ENCODE measurements at regions not wholly inside any gene's neighbourhood (a gene's known extent, or its start where the extent isn't known, plus 50 kb on each side); places are given as distances from the start of the nearest gene placed in this dataset.

DNA sequence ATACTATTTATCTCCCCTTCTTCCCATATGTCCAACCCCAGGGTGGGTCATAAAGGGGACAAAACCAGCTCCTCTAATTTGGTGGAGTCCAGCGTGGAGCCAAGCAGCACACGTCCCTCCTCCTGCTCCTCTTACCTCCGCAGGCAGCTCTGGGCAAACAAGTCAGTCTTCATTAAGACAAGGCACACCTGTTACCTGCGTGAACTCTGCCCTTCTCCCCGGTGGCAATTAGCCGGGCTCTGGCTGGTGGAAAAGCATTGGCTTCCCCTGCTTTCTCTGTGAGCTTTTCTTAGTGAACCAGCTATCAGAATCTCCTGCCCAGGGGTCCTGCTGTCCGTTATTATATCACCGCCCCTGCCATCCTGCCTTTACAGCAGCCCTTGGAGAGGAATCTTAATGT is 418.7 kb upstream of the CADM1 start:
- 30% methylated on average over 2 of the region's 8 CpGs for WGBS (ENCODE audit: insufficient coverage, low lambda C conversion rate)
- peak; percentile 9 to 51 for DNase-seq
- no peak overlapping the region for H3K4me3 ChIP-seq (ENCODE audit: low read length)
- no peaks in the 10 kb centered on the region for H3K36me3 ChIP-seq (ENCODE audit: control insufficient read depth, insufficient read depth, low read length)
- peaks cover 10% of the 10 kb centered on the region for H3K4me1 ChIP-seq (ENCODE audit: control insufficient read depth, insufficient read depth, low read length)
- peaks cover 2% of the 10 kb centered on the region for H3K27me3 ChIP-seq (ENCODE audit: control insufficient read depth, insufficient read depth, low read length)
- H3K27ac ChIP-seq (ENCODE audit: low read length) = no peak overlapping the region
- H3K9me3 ChIP-seq (ENCODE audit: control insufficient read depth, low read depth, low read length) = no peaks in the 10 kb centered on the region

DNA sequence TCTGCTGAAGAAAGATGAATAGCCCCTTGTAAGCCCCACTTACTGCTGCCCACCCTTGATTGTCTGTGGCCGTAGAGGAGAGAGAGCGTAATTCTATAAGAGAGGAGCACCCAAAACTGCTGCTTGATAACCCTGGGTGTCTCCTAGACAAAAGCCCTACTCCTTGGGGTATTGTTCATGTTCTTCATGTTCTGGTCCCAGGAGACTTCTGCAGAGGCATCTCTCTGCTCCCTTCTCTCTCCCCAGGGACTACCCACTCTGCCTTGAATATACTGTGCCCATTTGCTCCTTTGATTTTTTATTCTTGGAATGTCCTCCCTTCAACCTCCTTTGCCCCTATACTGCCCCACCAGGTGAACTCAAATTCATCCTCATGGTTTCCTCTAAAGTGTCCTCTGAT is 417.8 kb upstream of the CADM1 start:
- WGBS (ENCODE audit: insufficient coverage, low lambda C conversion rate) = no CpG with 5 or more reads among the region's 2 CpGs
- Histone ChIP-seq H3K4me3 (ENCODE audit: low read length) (no peak overlapping the region), H3K27me3 (ENCODE audit: control insufficient read depth, insufficient read depth, low read length) (peaks cover 2% of the 10 kb centered on the region), H3K4me1 (ENCODE audit: control insufficient read depth, insufficient read depth, low read length) (peaks cover 10% of the 10 kb centered on the region), H3K9me3 (ENCODE audit: control insufficient read depth, low read depth, low read length) (no peaks in the 10 kb centered on the region), H3K36me3 (ENCODE audit: control insufficient read depth, insufficient read depth, low read length) (no peaks in the 10 kb centered on the region), H3K27ac (ENCODE audit: low read length) (no peak overlapping the region)
- no peak for DNase-seq

DNA sequence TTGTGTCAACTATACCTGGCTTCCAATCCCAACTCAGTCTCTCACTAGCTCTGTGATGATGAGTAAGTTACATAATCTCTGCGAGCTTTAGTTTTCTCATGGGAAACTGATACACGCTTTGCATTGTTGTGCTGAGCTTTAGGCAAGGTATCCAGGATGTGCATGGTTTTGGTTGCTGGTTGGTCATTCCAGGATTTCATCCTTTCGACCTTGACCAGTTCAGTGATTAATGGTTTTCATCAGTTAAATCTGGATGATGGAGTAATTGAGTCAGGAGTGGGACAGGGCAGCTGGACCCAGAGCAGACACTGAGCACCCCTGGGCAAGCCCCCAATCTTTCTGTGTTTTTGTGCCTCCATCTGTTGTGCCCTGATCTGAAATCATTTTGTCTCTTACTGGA is 417.3 kb upstream of the CADM1 start:
- H3K9me3 ChIP-seq (ENCODE audit: control insufficient read depth, low read depth, low read length) = no peaks in the 10 kb centered on the region
- no CpG with 5 or more reads among the region's 3 CpGs for whole genome bisulfite sequencing (ENCODE audit: insufficient coverage, low lambda C conversion rate)
- no peaks in the 10 kb centered on the region for H3K36me3 ChIP-seq (ENCODE audit: control insufficient read depth, insufficient read depth, low read length)
- H3K4me3 ChIP-seq (ENCODE audit: low read length) = no peak overlapping the region
- peaks cover 10% of the 10 kb centered on the region for H3K4me1 ChIP-seq (ENCODE audit: control insufficient read depth, insufficient read depth, low read length)
- no peak overlapping the region for H3K27ac ChIP-seq (ENCODE audit: low read length)
- H3K27me3 ChIP-seq (ENCODE audit: control insufficient read depth, insufficient read depth, low read length) = peaks cover 4% of the 10 kb centered on the region
- no peak for DNase-seq

DNA sequence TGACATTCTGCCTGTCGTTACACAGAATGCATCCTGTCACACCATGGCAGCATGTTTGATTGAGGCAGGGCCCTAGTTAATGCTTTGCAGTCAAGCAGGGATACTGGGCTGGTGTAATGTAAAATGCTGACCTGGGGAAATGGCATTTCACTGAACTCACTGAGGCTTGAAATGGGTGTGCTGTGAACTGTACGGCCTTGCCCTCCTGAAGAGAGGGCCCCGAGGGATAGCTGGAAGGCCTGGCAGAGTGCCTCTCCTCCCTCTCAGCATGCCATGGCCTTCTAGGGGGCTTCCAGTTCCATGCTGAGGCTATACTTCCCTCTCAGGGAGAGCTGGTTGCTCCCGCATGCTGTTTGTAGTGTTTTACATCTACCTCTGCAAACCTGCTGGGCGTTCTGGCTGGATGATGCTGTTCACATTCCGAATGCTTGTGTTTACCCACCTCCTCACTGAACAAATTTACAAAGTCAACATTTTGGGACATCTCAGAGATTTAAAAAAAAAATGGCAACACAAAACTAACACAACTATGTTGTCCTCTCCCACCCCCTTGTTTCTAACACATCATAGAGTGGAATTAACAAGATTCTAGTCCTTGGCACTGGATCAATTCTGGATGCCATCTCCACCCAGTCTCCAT is 416.7 kb upstream of the CADM1 start:
- DNase-seq = no peak
- 87% methylated on average over 3 of the region's 6 CpGs for WGBS (ENCODE audit: insufficient coverage, low lambda C conversion rate)

DNA sequence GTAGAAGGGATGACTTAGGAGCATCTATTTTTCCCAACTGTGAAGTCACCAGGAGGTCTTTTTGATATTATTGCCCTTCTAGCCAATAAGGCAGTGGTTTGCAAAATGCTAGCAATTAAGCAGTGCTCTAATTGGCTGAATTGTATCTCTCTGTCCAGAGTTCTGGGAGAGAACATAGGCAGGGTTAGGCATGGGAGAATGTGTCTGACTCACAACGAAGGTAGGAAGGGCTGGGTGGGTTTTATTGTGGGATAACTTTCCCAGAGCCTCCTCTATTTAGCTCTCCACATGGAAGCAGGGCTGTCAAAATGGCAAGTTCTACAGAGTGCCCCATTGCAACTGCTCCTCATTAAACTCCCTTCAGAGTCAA is 415.9 kb upstream of the CADM1 start:
- Histone ChIP-seq H3K9me3 (ENCODE audit: control insufficient read depth, low read depth, low read length) (no peaks in the 10 kb centered on the region), H3K4me1 (ENCODE audit: control insufficient read depth, insufficient read depth, low read length) (peaks cover 10% of the 10 kb centered on the region), H3K27me3 (ENCODE audit: control insufficient read depth, insufficient read depth, low read length) (peaks cover 4% of the 10 kb centered on the region), H3K27ac (ENCODE audit: low read length) (no peak overlapping the region), H3K4me3 (ENCODE audit: low read length) (no peak overlapping the region), H3K36me3 (ENCODE audit: control insufficient read depth, insufficient read depth, low read length) (no peaks in the 10 kb centered on the region)
- no peak for DNase-seq
- WGBS (ENCODE audit: insufficient coverage, low lambda C conversion rate) = no CpG with 5 or more reads among the region's 1 CpG

More for the DNA sequence above, 416.7 kb upstream of the CADM1 start:
- no peaks in the 10 kb centered on the region for H3K9me3 ChIP-seq (ENCODE audit: control insufficient read depth, low read depth, low read length)
- H3K36me3 ChIP-seq (ENCODE audit: control insufficient read depth, insufficient read depth, low read length) = no peaks in the 10 kb centered on the region
- no peak overlapping the region for H3K27ac ChIP-seq (ENCODE audit: low read length)
- H3K27me3 ChIP-seq (ENCODE audit: control insufficient read depth, insufficient read depth, low read length) = peaks cover 4% of the 10 kb centered on the region
- H3K4me1 ChIP-seq (ENCODE audit: control insufficient read depth, insufficient read depth, low read length) = peaks cover 10% of the 10 kb centered on the region
- H3K4me3 ChIP-seq (ENCODE audit: low read length) = no peak overlapping the region

DNA sequence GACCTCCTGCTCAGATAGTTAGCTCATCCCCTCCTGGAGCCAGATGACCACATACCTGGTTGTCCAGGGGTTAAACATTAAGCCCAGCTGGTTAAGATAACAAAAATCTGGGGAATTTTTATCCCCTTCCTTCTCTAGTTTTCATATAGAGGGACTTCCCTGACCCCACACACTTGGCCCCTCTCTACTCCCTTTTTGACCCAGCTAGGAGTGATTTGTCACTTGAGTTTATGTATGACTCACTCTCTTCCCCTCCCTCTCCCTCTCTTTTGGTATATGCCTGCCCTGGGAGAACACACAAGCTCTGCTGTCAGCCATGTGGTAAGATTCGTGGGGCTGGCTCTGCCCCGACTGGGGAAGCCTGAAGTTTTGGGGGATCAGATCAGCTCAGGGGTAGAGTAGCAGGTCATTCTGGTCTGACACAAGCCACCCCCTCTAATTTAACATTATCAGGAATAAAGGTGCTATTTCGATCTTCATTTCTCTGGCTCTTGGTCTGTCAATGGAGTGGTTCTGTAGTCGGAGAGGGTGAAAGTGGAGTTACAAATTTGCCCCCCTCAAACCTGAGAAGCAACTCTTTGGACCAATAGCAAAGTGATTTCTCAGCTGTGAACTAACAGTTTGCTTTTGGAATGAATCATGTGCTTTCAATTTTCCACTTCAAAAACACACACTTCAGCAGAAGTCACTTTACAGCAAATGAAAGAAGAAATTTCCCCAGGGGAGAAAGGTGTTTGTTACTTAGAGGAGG is 415.3 kb upstream of the CADM1 start:
- H3K9me3 ChIP-seq (ENCODE audit: control insufficient read depth, low read depth, low read length) = no peaks in the 10 kb centered on the region
- peaks cover 4% of the 10 kb centered on the region for H3K27me3 ChIP-seq (ENCODE audit: control insufficient read depth, insufficient read depth, low read length)
- no peak overlapping the region for H3K4me3 ChIP-seq (ENCODE audit: low read length)
- DNase-seq = no peak
- H3K36me3 ChIP-seq (ENCODE audit: control insufficient read depth, insufficient read depth, low read length) = no peaks in the 10 kb centered on the region
- peaks cover 10% of the 10 kb centered on the region for H3K4me1 ChIP-seq (ENCODE audit: control insufficient read depth, insufficient read depth, low read length)
- H3K27ac ChIP-seq (ENCODE audit: low read length) = no peak overlapping the region
- 80% methylated on average over 1 of the region's 4 CpGs for WGBS (ENCODE audit: insufficient coverage, low lambda C conversion rate)

DNA sequence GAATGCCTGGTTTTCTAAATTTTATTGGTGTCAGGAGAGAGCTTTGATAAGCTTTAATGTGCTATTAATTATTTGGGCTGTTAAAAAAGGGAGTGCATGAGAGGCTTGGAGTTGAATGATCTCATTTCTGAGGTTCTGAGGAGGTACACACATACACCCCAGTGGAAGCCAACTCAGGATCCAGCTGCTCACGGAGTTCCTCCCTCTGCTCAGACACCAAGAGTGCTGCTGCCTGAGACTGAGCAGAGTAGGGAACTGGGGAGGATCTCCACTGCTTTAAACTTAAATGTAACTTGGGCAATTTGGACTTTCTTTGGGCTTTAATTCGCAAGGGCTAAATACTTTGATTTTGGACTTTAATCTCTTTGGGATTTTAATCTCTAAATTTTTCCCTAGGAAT is 414.4 kb upstream of the CADM1 start:
- no CpG with 5 or more reads among the region's 2 CpGs for WGBS (ENCODE audit: insufficient coverage, low lambda C conversion rate)
- peaks cover 4% of the 10 kb centered on the region for H3K27me3 ChIP-seq (ENCODE audit: control insufficient read depth, insufficient read depth, low read length)
- no peak overlapping the region for H3K4me3 ChIP-seq (ENCODE audit: low read length)
- H3K4me1 ChIP-seq (ENCODE audit: control insufficient read depth, insufficient read depth, low read length) = peaks cover 10% of the 10 kb centered on the region
- no peak for DNase-seq
- H3K36me3 ChIP-seq (ENCODE audit: control insufficient read depth, insufficient read depth, low read length) = no peaks in the 10 kb centered on the region
- H3K9me3 ChIP-seq (ENCODE audit: control insufficient read depth, low read depth, low read length) = no peaks in the 10 kb centered on the region
- H3K27ac ChIP-seq (ENCODE audit: low read length) = no peak overlapping the region

DNA sequence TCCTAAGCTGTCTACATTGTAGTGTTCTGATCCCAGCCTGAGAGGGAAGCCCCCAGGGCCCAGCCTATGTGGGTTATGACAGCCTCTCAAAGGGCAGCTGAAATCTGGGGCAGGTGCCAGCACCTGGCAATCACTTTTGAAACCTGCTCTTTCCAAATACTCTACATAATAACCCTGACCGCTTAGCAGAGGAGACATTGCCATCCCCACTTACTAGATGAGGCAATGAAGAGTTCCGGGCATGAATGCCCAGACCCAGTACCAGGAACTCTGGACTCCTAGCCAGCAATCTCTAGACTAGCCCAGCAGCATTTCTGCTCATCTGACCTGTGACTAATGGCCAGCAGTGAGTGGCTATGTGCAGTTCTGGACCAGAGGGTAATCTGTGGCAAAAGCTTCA is 412.4 kb upstream of the CADM1 start:
- no peak overlapping the region for H3K27ac ChIP-seq (ENCODE audit: low read length)
- no peaks in the 10 kb centered on the region for H3K9me3 ChIP-seq (ENCODE audit: control insufficient read depth, low read depth, low read length)
- H3K36me3 ChIP-seq (ENCODE audit: control insufficient read depth, insufficient read depth, low read length) = no peaks in the 10 kb centered on the region
- no peak for DNase-seq
- peaks cover 4% of the 10 kb centered on the region for H3K27me3 ChIP-seq (ENCODE audit: control insufficient read depth, insufficient read depth, low read length)
- peaks cover 3% of the 10 kb centered on the region for H3K4me1 ChIP-seq (ENCODE audit: control insufficient read depth, insufficient read depth, low read length)
- H3K4me3 ChIP-seq (ENCODE audit: low read length) = no peak overlapping the region
- no CpG with 5 or more reads among the region's 2 CpGs for WGBS (ENCODE audit: insufficient coverage, low lambda C conversion rate)

DNA sequence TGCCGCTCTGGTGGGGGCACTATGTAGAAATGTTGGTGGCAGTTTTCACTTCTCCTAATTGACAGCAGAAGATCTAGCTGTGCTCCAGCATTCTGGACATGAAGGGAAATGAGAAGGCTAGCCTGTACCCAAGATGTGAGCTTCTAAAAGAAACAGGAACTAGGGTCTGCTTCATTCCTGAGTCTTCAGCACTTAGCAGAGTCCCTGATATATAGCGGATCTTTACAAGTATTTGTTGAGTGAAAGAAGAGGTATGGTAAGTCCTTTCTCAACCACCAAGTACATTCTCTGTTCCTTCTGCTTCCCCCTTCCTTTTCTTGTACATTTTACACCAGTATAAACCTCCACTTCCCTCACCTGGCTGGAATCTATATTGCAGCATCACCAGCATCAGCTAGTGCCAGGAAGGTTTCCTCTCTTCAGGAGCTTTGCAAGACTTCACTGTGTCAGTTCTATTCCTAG is 408.3 kb upstream of the CADM1 start:
- WGBS (ENCODE audit: insufficient coverage, low lambda C conversion rate) = no CpG with 5 or more reads among the region's 2 CpGs
- Histone ChIP-seq H3K27me3 (ENCODE audit: control insufficient read depth, insufficient read depth, low read length) (peaks cover 5% of the 10 kb centered on the region), H3K4me3 (ENCODE audit: low read length) (no peak overlapping the region), H3K36me3 (ENCODE audit: control insufficient read depth, insufficient read depth, low read length) (no peaks in the 10 kb centered on the region), H3K4me1 (ENCODE audit: control insufficient read depth, insufficient read depth, low read length) (no peaks in the 10 kb centered on the region), H3K9me3 (ENCODE audit: control insufficient read depth, low read depth, low read length) (no peaks in the 10 kb centered on the region), H3K27ac (ENCODE audit: low read length) (no peak overlapping the region)
- DNase-seq = no peak

DNA sequence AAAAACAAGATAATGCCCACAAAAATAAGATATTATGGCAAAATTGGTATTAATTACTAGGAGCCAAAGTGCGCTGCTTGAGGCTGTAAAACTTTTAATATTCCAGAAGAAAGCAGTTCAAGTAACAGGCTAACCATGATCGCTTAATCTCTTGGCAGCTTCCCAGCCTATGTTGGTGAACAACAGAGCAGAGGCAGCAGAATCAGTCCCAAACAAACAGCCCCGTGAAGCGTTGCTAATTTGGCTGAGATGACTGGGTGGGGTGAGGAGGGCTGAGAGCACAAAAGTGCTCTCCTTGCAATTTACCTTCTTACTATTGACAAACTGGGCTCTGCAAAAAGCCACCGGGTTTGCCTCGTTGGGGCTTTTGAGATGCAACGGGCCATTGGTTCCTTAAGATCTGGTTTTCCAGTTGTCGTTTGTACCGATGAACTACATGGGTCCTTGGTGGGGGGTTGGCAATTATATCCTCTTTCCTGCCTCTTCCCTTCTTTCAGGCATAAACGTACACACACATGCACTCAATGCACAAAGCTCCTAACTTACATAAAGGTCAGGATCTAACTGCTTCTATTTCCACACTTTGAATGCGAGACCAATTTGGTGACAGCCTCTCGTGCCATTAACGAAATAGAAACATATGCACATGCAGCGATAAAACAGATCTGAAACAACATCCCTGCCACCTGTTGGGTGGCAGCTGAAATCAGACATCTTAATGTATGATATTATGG is 407.6 kb upstream of the CADM1 start:
- no peak for DNase-seq
- Histone ChIP-seq H3K27ac (ENCODE audit: low read length) (no peak overlapping the region), H3K4me3 (ENCODE audit: low read length) (no peak overlapping the region), H3K27me3 (ENCODE audit: control insufficient read depth, insufficient read depth, low read length) (peaks cover 8% of the 10 kb centered on the region), H3K4me1 (ENCODE audit: control insufficient read depth, insufficient read depth, low read length) (no peaks in the 10 kb centered on the region), H3K9me3 (ENCODE audit: control insufficient read depth, low read depth, low read length) (no peaks in the 10 kb centered on the region), H3K36me3 (ENCODE audit: control insufficient read depth, insufficient read depth, low read length) (no peaks in the 10 kb centered on the region)
- WGBS (ENCODE audit: insufficient coverage, low lambda C conversion rate) = 100% methylated on average over 3 of the region's 14 CpGs

Measured in large intestine (tissue), 3 donors.